Fibroblast of lung (primary cell): ENCODE measurements at regions not wholly inside any gene's neighbourhood (a gene's known extent, or its start where the extent isn't known, plus 50 kb on each side); places are given as distances from the start of the nearest gene placed in this dataset.

Source experiments
- DNase-seq, 2 donors: peaks; one replicate each; pipeline versions ENCODE4 v3.0.0 to v3.0.0-alpha.2; 2010; ENCODE audit warnings: low read depth in 2 of 2
- H2AFZ ChIP-seq: 2 replicates; pipeline ENCODE4 v1.5.1; 2012; ENCODE audit warnings: low read length, control low read depth, inconsistent platforms
- H3K27ac ChIP-seq: 2 replicates; pipeline ENCODE4 v1.5.1; 2011; ENCODE audit warnings: low read length, control low read depth; ENCODE audit not compliant: insufficient read depth
- H3K27me3 ChIP-seq: 2 replicates; pipeline ENCODE4 v1.5.1; 2011; ENCODE audit warnings: mild to moderate bottlenecking, low read length; ENCODE audit not compliant: control insufficient read depth, insufficient read depth
- H3K36me3 ChIP-seq: 2 replicates; pipeline ENCODE4 v1.5.1; 2011; ENCODE audit warnings: low read length; ENCODE audit not compliant: control insufficient read depth, insufficient read depth
- H3K4me1 ChIP-seq: 2 replicates; pipeline ENCODE4 v1.5.1; 2011; ENCODE audit warnings: low read length; ENCODE audit not compliant: control insufficient read depth, insufficient read depth; ENCODE audit errors: extremely low read depth
- H3K4me2 ChIP-seq: 2 replicates; pipeline ENCODE4 v1.5.1; 2011; ENCODE audit warnings: low read length, control low read depth; ENCODE audit not compliant: insufficient read depth; ENCODE audit errors: extremely low read depth
- H3K4me3 ChIP-seq, 4 experiments: fragments of 200-600 bp in 1 of 4; sonication (generic) in 1 of 4; replicated peaks in 1 of 4; 2 replicates each; pipeline ENCODE4 v1.5.1; 2011 to 2016; ENCODE audit warnings: low read length in 4 of 4, low read depth in 3 of 4, mild to moderate bottlenecking in 3 of 4, control low read depth in 2 of 4, inconsistent platforms in 1 of 4, mixed read lengths in 1 of 4; ENCODE audit not compliant: insufficient read depth in 1 of 4; ENCODE audit errors: control extremely low read depth in 1 of 4
- H3K79me2 ChIP-seq: 2 replicates; pipeline ENCODE4 v1.5.1; 2012; ENCODE audit warnings: mild to moderate bottlenecking, low read length, inconsistent platforms; ENCODE audit not compliant: control insufficient read depth, insufficient read depth
- H3K9ac ChIP-seq: 2 replicates; pipeline ENCODE4 v1.5.1; 2011; ENCODE audit warnings: mild to moderate bottlenecking, low read length, control low read depth; ENCODE audit not compliant: insufficient read depth
- H3K9me3 ChIP-seq: 2 replicates; pipeline ENCODE4 v1.5.1; 2012; ENCODE audit warnings: low read depth, low read length; ENCODE audit not compliant: control insufficient read depth, insufficient read depth
- H4K20me1 ChIP-seq: 2 replicates; pipeline ENCODE4 v1.5.1; 2011; ENCODE audit warnings: low read length; ENCODE audit not compliant: control insufficient read depth, insufficient read depth; ENCODE audit errors: extremely low read depth
- EZH2 ChIP-seq: IDR thresholded peaks from 2 replicates; pipeline ENCODE4 v1.5.1; 2012; ENCODE audit warnings: low read length, control low read depth, mild to moderate bottlenecking; ENCODE audit errors: missing control alignments
- TF ChIP-seq, protein P1 (sequence below), 2 donors: IDR thresholded peaks in 1 of 2; conservative IDR thresholded peaks in 1 of 2; 1 replicate in 1 of 2; 2 replicates in 1 of 2; pipeline ENCODE4 v1.5.1; 2011 to 2012; ENCODE audit warnings: low read length in 2 of 2, control low read depth in 1 of 2, inconsistent platforms in 1 of 2, low read depth in 1 of 2, mild to moderate bottlenecking in 1 of 2

DNA sequence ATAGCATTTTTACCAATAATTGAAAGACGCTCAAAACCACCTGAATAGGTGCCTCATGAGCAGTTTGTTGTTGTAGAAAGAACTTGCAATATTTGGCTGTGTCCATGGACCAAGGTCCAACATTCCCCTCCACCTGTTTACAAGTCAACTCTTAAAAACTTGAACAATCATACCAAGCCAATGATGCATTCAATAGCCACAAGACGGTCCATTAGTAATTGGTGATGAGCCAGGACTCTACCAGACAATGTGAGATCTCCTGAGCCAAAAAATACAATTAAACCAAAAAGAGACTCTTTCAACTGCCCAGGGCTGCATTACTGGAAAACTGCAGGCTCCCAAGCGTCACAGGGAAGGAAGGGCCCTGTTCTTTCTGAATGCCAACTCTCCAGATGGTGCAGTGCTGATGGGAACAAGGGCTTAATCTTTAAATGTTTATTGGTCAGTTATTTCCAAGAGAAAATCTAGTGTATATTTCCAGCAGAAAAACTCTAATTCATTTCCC, 118.8 kb upstream of the EPB41L3 start:
- Histone ChIP-seq H3K4me3 (no peak overlapping the region), H2AFZ (no peak overlapping the region), H3K36me3 (no peaks in the 10 kb centered on the region), H3K27ac (no peak overlapping the region), H3K79me2 (no peaks in the 10 kb centered on the region), H4K20me1 (no peaks in the 10 kb centered on the region), H3K9me3 (no peaks in the 10 kb centered on the region), H3K4me2 (no peak overlapping the region), H3K9ac (no peak overlapping the region), H3K4me1 (no peaks in the 10 kb centered on the region), H3K27me3 (no peaks in the 10 kb centered on the region)
- no peak for TF ChIP-seq EZH2
- TF ChIP-seq, protein P1, sequence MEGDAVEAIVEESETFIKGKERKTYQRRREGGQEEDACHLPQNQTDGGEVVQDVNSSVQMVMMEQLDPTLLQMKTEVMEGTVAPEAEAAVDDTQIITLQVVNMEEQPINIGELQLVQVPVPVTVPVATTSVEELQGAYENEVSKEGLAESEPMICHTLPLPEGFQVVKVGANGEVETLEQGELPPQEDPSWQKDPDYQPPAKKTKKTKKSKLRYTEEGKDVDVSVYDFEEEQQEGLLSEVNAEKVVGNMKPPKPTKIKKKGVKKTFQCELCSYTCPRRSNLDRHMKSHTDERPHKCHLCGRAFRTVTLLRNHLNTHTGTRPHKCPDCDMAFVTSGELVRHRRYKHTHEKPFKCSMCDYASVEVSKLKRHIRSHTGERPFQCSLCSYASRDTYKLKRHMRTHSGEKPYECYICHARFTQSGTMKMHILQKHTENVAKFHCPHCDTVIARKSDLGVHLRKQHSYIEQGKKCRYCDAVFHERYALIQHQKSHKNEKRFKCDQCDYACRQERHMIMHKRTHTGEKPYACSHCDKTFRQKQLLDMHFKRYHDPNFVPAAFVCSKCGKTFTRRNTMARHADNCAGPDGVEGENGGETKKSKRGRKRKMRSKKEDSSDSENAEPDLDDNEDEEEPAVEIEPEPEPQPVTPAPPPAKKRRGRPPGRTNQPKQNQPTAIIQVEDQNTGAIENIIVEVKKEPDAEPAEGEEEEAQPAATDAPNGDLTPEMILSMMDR (conservative IDR thresholded peaks at IDR 0.05 in 1 of 2, IDR thresholded peaks at IDR 0.05 in 1 of 2; ENCODE audit: low read depth in 1 of 2, low read length in 2 of 2), result no peak
- peak in 1 of 2 donors; percentile 64 for DNase-seq

DNA sequence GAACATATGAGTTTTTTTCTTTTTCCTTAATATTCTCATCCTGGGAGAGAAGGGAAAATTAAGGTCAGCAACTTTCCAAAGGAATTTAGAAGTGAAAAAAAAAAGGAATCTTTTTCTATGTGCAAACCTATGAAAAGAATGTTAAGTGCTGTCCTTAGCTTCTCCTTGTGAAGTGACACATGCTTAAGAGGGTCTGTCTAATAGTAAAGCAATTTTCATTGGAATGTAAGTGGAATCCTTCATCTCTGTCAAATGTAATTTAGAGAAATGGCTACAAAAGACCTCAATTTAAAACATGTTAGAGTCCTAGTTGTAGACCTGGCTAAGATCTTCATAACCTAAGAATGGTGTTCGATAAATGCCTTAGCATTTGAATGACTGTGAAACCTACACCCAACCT, 117.4 kb upstream of the EPB41L3 start:
- TF ChIP-seq EZH2, result no peak
- TF ChIP-seq, protein P1 (conservative IDR thresholded peaks at IDR 0.05 in 1 of 2, IDR thresholded peaks at IDR 0.05 in 1 of 2; ENCODE audit: low read depth in 1 of 2, low read length in 2 of 2), result no peak
- H3K4me1 ChIP-seq, result no peaks in the 10 kb centered on the region
- H3K4me3 ChIP-seq, result no peak overlapping the region
- H3K27me3 ChIP-seq, result no peaks in the 10 kb centered on the region
- no peak overlapping the region for H2AFZ ChIP-seq
- no peak overlapping the region for H3K4me2 ChIP-seq
- H3K36me3 ChIP-seq, result no peaks in the 10 kb centered on the region
- H3K27ac ChIP-seq, result no peak overlapping the region
- H3K9me3 ChIP-seq, result no peaks in the 10 kb centered on the region
- peak in 1 of 2 donors; percentile 49 for DNase-seq
- no peaks in the 10 kb centered on the region for H3K79me2 ChIP-seq
- H4K20me1 ChIP-seq, result no peaks in the 10 kb centered on the region
- no peak overlapping the region for H3K9ac ChIP-seq

DNA sequence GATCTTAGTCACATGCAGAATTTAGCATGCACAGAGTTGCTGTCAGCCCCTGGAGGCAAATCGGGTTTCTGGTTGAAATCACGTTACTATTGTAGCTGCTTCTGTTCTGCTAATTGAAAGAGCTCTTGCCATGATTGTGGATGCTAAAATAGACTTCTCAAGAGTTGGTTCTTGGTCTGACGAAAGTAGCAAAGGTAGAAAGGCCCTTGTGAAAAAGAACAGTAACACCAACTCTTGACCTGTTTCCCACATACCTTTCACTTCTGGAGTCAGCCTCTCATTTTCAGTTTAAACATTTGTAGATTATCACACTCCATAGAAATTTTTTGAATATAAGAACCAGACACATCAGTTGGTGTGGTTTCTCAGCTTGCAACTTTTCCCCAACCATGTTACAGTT, 110.0 kb upstream of the EPB41L3 start:
- no peaks in the 10 kb centered on the region for H3K36me3 ChIP-seq
- TF ChIP-seq EZH2, result no peak
- TF ChIP-seq, protein P1 (conservative IDR thresholded peaks at IDR 0.05 in 1 of 2, IDR thresholded peaks at IDR 0.05 in 1 of 2; ENCODE audit: low read depth in 1 of 2, low read length in 2 of 2), result no peak
- no peaks in the 10 kb centered on the region for H3K27me3 ChIP-seq
- no peaks in the 10 kb centered on the region for H3K9me3 ChIP-seq
- no peak for DNase-seq
- H3K4me3 ChIP-seq, result no peak overlapping the region
- no peak overlapping the region for H2AFZ ChIP-seq
- no peaks in the 10 kb centered on the region for H3K4me1 ChIP-seq
- H4K20me1 ChIP-seq, result no peaks in the 10 kb centered on the region
- H3K79me2 ChIP-seq, result no peaks in the 10 kb centered on the region
- H3K27ac ChIP-seq, result no peak overlapping the region
- no peak overlapping the region for H3K9ac ChIP-seq
- no peak overlapping the region for H3K4me2 ChIP-seq
